GM19468 (cell line): ENCODE measurements at regions not wholly inside any gene's neighbourhood (a gene's known extent, or its start where the extent isn't known, plus 50 kb on each side); places are given as distances from the start of the nearest gene placed in this dataset.
"Not testable (repeated sequence)": the region's sequence is repeated elsewhere in the genome, so short reads cannot be mapped to it uniquely, and the experiment has no call there.

Source experiments
- ATAC-seq: cut with Tn5 transposase; IDR thresholded peaks from one replicate; pipeline ENCODE4 v1.9.1; 2021; ENCODE audit warnings: mild to moderate bottlenecking, moderate library complexity, moderate number of reproducible peaks; ENCODE audit not compliant: unreplicated experiment; ENCODE audit errors: extremely low read depth

- no peak for ATAC-seq
Measured at GRCh38 chr2:89831641-89832498, 1140.4 kb downstream of the RPIA start.

DNA sequence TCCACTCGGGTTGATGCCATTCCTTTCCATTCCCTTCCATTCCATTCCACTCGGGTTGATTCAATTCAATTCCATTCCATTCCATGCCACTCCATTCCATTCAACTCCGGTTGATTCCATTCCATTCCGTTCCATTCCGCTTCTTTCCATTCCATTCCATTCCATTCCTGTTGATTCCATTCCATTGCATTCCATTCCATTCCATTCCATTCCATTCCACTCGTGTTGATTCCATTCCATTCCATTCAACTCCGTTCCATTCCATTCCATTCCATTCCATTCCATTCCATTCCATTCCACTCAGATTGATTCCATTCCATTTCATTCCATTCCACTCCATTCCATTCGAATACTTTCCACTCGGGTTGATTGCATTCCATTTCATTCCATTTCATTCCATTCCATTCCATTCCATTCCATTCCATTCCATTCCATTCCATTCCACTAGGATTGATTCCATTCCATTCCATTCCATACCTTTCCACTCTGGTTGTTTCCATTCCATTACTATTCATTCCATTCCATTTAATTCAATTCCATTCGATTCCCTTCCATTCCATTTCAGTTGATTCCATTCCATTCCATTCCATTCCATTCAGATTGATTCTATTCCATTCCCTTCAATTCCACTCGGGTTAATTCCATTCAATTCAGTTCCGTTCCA lies 1141.8 kb downstream of the RPIA start:
- ATAC-seq, result peak; percentile 38

- no peak for ATAC-seq
Measured at GRCh38 chr2:89833780-89834117, 1142.3 kb downstream of the RPIA start.

- ATAC-seq, result no peak
Measured at GRCh38 chr2:89834306-89834705, 1142.8 kb downstream of the RPIA start.

DNA sequence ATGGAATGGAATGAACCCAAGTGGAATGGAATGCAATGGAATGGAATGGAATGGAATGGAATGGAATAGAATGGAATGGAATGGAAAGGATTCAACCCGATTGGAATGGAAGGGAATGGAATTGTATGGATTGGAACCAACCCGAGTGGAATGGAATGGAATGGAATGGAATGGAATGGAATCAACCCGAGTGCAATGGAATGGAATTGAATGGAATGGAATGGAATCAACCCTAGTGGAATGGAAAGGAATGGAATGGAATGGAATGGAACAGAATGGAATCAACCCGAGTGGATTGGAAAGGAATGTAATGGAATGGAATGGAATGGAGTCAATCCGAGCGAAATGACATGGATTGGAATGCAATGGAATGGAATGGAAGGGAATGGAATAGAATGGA lies 1144.9 kb downstream of the RPIA start:
- not testable (repeated sequence) for ATAC-seq

DNA sequence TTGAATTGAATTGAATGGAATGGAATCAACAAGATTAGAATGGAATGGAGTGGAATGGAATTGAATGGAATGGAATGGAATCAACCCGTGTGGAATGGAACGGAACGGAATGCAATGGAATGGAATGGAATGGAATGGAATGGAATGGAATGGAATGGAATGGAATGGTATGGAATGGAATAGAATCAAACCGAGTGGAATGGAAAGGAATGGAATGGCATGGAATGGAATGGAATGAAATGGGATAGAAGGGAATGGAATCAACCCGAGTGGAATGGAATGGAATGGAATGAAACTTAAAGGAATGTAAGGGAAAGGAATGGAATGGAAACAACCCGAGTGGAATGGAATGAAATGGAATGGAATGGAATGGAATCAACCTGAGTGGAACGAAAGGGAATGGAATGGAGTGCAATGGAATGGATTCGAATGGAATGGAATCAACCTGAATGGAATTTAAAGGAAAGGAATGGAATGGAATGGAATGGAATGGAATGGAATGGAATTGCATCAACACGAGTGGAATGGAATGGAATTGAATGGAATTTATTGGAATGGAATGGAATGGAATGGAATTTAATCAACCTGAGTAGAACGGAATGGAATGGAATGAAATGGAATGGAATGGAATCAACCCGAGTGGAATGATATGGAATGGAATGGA lies 1146.6 kb downstream of the RPIA start:
- ATAC-seq, result no peak

- not testable (repeated sequence) for ATAC-seq
Measured at GRCh38 chr2:89840175-89840574, 1148.7 kb downstream of the RPIA start.

DNA sequence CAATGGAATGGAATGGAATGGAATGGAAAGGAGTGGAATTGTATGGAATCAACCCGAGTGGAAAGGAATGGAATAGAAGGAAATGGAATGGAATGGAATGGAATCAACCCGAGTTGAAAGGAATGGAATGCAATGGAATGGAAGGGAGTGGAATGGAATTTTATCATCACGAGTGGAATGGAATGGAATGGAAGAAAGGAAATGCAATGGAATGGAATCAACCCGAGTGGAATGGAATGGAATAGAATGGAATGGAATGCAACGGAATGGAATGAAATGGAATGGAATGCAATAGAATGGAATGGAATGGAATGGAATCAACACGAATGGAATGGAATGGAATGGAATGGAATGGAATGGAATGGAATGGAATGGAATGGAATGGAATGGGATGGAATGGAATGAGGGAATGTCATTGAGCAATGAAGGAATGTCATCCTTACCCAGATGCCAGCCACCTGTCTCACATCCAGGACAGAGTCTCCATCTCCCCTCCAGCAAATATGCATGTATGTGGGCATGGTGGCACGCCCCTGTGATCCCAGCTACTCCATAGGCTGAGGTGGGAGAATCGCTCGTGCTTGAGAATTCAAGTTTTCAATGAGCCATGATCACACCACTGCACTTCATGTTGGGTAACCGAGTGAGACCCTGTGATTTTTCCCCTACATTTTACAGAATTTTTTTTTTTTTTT lies 1149.5 kb downstream of the RPIA start:
- ATAC-seq, result not testable (repeated sequence)

DNA sequence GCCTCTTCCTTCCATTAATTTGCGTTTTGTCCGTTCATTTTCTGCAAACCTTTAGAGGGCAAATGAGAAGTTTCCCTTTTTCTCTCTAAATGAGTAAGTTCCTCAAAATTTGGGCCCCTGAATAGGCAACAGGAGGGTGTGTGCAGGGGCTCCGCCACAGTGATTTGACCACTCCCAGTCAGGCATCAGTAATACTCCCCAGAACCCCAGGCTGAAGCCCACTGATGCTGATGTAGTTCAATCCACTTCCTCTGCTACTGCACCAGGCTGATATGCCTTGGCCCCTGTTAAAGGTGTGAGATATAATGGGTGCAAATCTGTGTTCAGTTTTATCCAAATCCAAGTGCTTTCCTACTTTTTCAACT lies 1150.0 kb downstream of the RPIA start:
- ATAC-seq, result no peak

DNA sequence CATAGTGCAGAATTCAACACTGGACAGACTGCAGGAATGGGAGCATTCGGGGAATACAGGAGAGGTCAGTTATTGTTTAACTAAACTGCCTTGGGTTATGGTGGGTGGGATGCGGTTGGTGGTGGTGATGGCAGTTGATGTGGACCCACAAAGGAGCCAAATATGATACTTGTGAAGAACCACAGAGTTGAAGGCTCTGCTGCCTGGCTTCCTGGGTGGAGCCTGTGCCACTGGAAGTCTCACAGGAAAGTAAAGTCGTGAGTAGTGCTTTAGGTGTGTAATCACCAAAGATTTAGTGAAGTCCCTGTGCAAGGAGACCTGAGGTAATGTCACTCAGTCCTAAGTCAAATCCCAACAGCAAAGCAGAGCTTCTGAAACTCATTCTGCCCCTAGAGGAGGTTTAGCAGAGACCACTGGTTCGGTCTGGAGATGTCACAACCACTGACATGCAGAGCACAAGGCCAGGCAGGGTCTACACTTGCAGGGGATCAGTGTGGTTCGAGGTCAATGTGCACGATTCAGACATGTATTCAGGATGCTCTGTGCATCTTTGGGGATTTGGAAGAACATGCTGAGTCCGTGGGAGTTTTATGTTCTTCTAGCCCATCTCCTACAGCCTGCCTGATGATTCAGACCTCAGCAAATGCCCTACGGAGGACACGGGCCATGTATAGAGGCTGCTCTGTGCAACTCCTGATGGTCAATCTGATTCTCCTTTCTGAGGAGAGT lies 1150.9 kb downstream of the RPIA start:
- no peak for ATAC-seq

DNA sequence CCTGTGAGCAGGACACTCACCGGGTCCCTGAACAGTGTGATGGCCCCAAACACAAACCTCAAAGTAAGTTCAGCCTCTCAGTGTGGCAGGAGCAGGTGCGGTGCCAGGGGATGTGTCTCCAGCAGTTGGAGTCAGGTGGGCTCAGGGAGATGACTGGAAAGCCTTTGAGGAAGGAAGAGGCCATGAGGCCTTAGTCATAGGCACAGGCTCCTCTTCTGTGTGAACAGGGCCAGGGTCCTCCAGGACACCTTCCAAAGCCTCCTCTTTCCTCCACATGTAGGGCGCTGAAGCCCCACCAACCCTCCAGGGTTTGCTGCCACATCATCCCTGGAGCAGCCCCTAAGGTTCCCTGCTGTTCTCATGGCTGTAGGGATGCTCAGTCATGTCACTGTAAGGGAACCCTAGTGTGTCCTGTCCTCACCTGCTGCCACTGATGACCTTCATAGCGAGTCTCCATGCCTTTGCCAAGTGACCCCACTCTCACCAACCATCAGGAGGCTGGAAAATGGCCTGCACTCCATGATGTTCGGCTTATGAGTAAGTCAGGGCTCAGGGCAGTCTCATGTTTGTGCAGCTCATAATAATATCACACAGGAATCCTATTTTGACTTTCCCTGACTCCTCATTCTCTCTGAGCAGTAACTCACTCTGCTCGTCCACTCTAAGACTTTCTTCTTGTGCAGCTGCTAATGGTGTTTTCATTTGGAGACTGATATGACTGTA lies 1152.9 kb downstream of the RPIA start:
- no peak for ATAC-seq

DNA sequence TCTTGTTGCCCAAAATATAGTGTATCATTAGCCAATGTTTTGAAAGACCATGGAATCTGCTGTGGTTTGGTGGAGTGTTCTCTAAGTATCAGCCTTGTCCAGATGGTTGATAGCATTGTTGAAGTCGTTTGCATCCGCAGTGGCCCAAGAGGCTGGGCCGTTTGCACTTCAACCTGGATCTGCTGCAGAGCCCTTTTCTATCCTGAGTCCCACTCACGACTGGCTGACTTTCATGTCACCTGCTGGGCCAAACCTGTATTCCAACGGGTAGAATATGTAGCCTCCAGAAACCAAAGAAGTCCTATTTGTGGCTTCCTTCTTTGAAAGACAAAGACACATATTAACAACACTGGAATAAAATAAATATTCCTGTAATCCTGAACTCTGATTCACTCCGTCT lies 1154.1 kb downstream of the RPIA start:
- no peak for ATAC-seq

- no peak for ATAC-seq
Measured at GRCh38 chr2:89848114-89848513, 1156.6 kb downstream of the RPIA start.

DNA sequence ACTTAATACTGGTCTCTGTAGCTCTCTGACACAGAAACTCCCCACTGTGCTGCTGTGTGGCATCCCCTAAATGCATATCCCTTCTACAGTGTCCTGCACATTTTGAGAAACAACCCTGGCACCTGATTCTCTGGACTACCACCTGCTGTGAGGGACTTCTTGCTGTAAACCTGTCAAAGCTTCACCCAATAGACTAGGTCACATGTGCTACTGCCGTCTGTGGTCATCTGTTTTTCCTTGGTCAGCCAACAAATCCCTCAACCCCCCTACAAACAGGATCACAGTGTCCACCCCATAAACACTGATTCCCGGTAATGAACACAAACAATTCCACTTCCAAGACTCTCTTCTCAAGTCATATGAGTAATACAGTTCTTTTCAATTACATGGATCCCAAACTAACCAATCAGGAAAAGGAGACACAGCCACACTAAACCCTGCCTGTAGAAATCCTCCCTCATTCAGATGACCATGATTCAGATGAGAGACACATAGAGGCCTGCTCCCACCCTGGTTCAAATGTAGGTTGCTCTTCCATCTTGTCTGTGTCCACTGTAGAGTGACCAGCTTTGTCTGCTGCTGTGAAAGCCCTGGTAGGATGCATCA lies 1157.4 kb downstream of the RPIA start:
- ATAC-seq, result no peak

DNA sequence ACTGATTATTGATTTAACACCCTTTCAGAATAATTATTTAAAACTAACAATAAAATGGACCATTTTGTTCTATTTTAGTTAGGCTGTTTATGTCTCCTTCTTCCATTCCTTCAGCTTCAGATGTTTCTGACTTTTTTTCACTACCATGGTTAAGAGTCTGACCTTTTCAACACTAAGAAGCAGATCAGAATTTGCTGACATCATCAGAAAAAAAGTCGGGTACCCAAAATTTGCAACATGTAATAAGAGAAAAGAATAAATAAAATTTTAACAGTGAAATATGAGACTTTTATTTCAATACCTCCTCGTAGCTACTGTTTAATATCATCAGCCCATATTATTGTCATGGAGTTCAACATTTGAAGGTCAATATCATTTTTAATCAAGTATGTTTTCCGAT lies 1158.3 kb downstream of the RPIA start:
- no peak for ATAC-seq

GRCh38 chr2:89850481-89850880 lies 1159.0 kb downstream of the RPIA start:
- ATAC-seq, result no peak

DNA sequence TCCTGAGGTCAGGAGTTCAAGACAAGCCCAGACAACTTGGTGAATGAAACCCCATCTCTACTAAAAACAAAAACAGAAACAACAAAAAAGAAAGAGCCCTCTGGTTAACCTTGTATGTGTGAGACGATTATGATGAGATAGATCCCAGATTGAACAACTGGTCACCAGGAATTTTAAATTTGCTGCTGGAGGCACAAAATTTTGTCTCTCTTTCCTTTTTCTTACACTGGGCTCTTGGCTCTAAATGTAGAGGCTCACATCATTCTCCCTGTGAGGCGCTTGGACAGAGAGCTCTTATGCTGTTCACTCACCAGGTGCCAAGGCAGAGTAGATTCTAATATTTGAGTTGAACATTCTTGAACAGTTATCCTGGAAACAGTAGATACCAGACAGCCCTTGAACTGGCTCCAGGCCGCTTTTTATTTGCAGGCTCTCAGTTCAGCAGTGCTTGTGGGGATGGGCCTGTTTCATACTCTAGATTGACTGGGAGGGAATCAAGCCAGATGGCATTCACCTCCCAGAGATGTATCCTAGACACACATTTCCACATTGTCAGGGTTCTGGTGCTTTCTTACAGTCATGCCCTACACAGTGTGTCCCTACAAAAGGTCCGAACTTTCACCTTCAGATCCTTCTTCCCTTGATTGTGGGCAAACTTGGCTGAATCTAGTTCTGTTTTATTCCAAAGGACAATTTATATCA lies 1159.6 kb downstream of the RPIA start:
- no peak for ATAC-seq

DNA sequence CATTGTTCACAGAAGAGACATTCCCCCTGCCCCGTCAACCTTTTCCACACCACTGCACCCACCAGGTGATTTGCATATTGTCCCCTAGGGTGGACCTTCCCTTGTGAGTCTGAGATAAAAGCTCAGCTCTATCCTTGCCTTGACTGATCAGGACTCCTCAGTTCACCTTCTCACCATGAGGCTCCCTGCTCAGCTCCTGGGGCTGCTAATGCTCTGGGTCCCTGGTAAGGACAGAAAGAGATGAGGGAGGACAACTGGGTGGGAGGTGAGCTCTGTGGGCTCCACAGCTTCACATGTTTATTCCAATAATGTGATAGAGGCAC lies 1160.1 kb downstream of the RPIA start:
- no peak for ATAC-seq

DNA sequence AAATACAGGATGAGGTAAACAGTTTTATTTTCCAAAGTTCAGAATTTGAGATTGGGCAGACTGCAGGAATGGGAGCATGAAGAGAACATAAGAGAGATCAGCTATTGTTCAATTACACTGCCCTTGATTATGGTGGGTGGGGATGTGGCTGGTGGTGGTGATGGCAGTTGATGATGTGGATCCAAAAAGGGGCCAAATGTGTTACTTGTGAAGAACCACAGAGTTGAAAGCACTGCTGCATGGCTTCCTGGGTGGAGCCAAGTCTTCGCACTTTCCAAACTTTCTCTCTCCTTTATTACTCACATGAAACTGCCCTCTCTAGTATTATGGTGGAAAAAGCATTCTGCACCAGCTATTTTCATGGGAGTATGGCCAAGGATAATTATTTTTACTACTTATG lies 1162.0 kb downstream of the RPIA start:
- not testable (repeated sequence) for ATAC-seq
